MM.1S (cell line): ENCODE measurements at regions not wholly inside any gene's neighbourhood (a gene's known extent, or its start where the extent isn't known, plus 50 kb on each side); places are given as distances from the start of the nearest gene placed in this dataset.

ENCODE experiments used
- EZH2 ChIP-seq: fragments of 300-600 bp; sonication (generic); optimal IDR thresholded peaks from 2 replicates; pipeline ENCODE3; 2017; ENCODE audit warnings: low read depth, mild to moderate bottlenecking, antibody characterized with exemption, low read length, mixed read lengths
- TF ChIP-seq, protein P1 (sequence below): fragments of 300-600 bp; sonication (generic); IDR thresholded peaks from 2 replicates; pipeline ENCODE4 v1.5.1; 2016; ENCODE audit warnings: antibody characterized with exemption, low read length, mixed read lengths

GRCh38 chr14:29222671-29223268, 456.2 kb downstream of the FOXG1 start:
- TF ChIP-seq, protein P1, sequence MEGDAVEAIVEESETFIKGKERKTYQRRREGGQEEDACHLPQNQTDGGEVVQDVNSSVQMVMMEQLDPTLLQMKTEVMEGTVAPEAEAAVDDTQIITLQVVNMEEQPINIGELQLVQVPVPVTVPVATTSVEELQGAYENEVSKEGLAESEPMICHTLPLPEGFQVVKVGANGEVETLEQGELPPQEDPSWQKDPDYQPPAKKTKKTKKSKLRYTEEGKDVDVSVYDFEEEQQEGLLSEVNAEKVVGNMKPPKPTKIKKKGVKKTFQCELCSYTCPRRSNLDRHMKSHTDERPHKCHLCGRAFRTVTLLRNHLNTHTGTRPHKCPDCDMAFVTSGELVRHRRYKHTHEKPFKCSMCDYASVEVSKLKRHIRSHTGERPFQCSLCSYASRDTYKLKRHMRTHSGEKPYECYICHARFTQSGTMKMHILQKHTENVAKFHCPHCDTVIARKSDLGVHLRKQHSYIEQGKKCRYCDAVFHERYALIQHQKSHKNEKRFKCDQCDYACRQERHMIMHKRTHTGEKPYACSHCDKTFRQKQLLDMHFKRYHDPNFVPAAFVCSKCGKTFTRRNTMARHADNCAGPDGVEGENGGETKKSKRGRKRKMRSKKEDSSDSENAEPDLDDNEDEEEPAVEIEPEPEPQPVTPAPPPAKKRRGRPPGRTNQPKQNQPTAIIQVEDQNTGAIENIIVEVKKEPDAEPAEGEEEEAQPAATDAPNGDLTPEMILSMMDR, result peak; percentile 53
- no peak for TF ChIP-seq EZH2
